PC-3 (cell line): ENCODE measurements at regions not wholly inside any gene's neighbourhood (a gene's known extent, or its start where the extent isn't known, plus 50 kb on each side); places are given as distances from the start of the nearest gene placed in this dataset.

Source experiments
- ATAC-seq: fragments of 200-7000 bp; cut with Tn5 transposase; 2 replicates; pipeline ENCODE4 v1.9.1; 2020; ENCODE audit warnings: mild to moderate bottlenecking, moderate library complexity
- BruUV-seq: library from RNA; stranded (reverse); fragments of 400-500 nt; replicated peaks from 2 replicates; lab custom pipeline; 2021; lab: Mats Ljungman, UMichigan
- CTCF ChIA-PET: fragments of 300-600 bp; sonication (Branson Sonifier 250); formaldehyde crosslinking; loops from one replicate; lab custom pipeline; 2022; ENCODE audit warnings: antibody characterized with exemption; lab: Charles Lee
- POLR2A ChIA-PET: fragments of 300-600 bp; sonication (Branson Sonifier 250); formaldehyde crosslinking; loops from one replicate; lab custom pipeline; 2022; ENCODE audit warnings: antibody characterized with exemption; ENCODE audit not compliant: unreplicated experiment; lab: Charles Lee
- DNase-seq: peaks from one replicate; pipeline ENCODE4 v3.0.0-alpha.2; 2015
- H2AFZ ChIP-seq: fragments of 300-600 bp; sonication (generic); 2 replicates; pipeline ENCODE4 v1.6.0; 2016; ENCODE audit warnings: antibody characterized with exemption, low read length
- H3F3A ChIP-seq: fragments of 300-600 bp; sonication (generic); one replicate; pipeline ENCODE4 v1.6.0; 2017; ENCODE audit warnings: antibody characterized with exemption, low read length, control low read depth, mild to moderate bottlenecking; ENCODE audit not compliant: unreplicated experiment
- H3K27ac ChIP-seq: fragments of 300-600 bp; sonication (generic); 2 replicates; pipeline ENCODE4 v1.5.1; 2016; ENCODE audit warnings: mild to moderate bottlenecking, low read length
- H3K27me3 ChIP-seq: fragments of 300-600 bp; sonication (generic); 2 replicates; pipeline ENCODE4 v1.6.1; 2016; ENCODE audit warnings: low read length, mixed read lengths
- H3K36me3 ChIP-seq: fragments of 300-600 bp; sonication (generic); 2 replicates; pipeline ENCODE4 v1.6.1; 2016; ENCODE audit warnings: low read depth, mixed run types, low read length, mixed read lengths
- H3K4me1 ChIP-seq: fragments of 300-600 bp; sonication (generic); 2 replicates; pipeline ENCODE4 v1.5.1; 2016; ENCODE audit warnings: low read length; ENCODE audit not compliant: insufficient read depth
- H3K4me2 ChIP-seq: fragments of 300-600 bp; sonication (generic); 2 replicates; pipeline ENCODE4 v1.6.0; 2016; ENCODE audit warnings: low read length
- H3K4me3 ChIP-seq: fragments of 300-600 bp; sonication (generic); 2 replicates; pipeline ENCODE4 v1.5.1; 2016; ENCODE audit warnings: mild to moderate bottlenecking, low read length, mixed read lengths
- H3K79me2 ChIP-seq: fragments of 300-600 bp; sonication (generic); 2 replicates; pipeline ENCODE4 v1.6.1; 2017; ENCODE audit warnings: low read length, mixed read lengths
- H3K9ac ChIP-seq: fragments of 300-600 bp; sonication (generic); 2 replicates; pipeline ENCODE4 v1.6.0; 2016; ENCODE audit warnings: mild to moderate bottlenecking, low read length
- H3K9me2 ChIP-seq: fragments of 300-600 bp; sonication (generic); replicated peaks from 2 replicates; pipeline ENCODE4 v1.6.1; 2016; ENCODE audit warnings: mixed run types, low read length, mixed read lengths
- H3K9me3 ChIP-seq: fragments of 300-600 bp; sonication (generic); 2 replicates; pipeline ENCODE4 v1.6.1; 2016; ENCODE audit warnings: low read length, mixed read lengths
- H4K20me1 ChIP-seq: fragments of 300-600 bp; sonication (generic); 2 replicates; pipeline ENCODE4 v1.6.1; 2016; ENCODE audit warnings: low read length, mixed read lengths
- CTCF ChIP-seq: fragments of 300-600 bp; sonication (generic); conservative IDR thresholded peaks from 2 replicates; pipeline ENCODE4 v1.5.1; 2017; ENCODE audit warnings: antibody characterized with exemption, low read depth, mild to moderate bottlenecking, low read length
- EZH2 ChIP-seq: fragments of 300-600 bp; sonication (generic); IDR thresholded peaks from one replicate; pipeline ENCODE4 v1.6.1; 2017; ENCODE audit warnings: antibody characterized with exemption, mild to moderate bottlenecking, low read length; ENCODE audit not compliant: unreplicated experiment
- EZH2phosphoT487 ChIP-seq: fragments of 300-600 bp; sonication (generic); IDR thresholded peaks from 2 replicates; pipeline ENCODE4 v1.6.1; 2018; ENCODE audit warnings: mild to moderate bottlenecking, antibody characterized with exemption, low read length, borderline replicate concordance
- intact Hi-C: fragments of 100-400 bp; cut with micrococcal nuclease; formaldehyde crosslinking; loops from 2 replicates; pipeline ENCODE4 v1.9.0; 2023

GRCh38 chr10:9635691-9636090 lies 1382.0 kb upstream of the CELF2 start:
- Histone ChIP-seq H4K20me1 (no peaks in the 10 kb centered on the region), H3F3A (no peaks in the 10 kb centered on the region), H3K9me2 (no peaks in the 10 kb centered on the region), H3K9me3 (no peaks in the 10 kb centered on the region), H3K79me2 (no peaks in the 10 kb centered on the region), H3K27ac (no peak overlapping the region), H3K36me3 (no peaks in the 10 kb centered on the region), H3K4me3 (no peak overlapping the region), H2AFZ (no peak overlapping the region), H3K9ac (no peak overlapping the region), H3K4me1 (no peaks in the 10 kb centered on the region), H3K4me2 (no peak overlapping the region), H3K27me3 (no peaks in the 10 kb centered on the region)
- no TSS peak for BruUV-seq
- ChIA-PET CTCF (no interaction called here), POLR2A (no interaction called here)
- ATAC-seq: no peak
- no peak for TF ChIP-seq EZH2
- DNase-seq: no peak
- intact Hi-C loops: no loop called here

GRCh38 chr10:9636216-9636615 lies 1381.5 kb upstream of the CELF2 start:
- POLR2A ChIA-PET: no interaction called here
- H3K9ac ChIP-seq: no peak overlapping the region
- H3K4me1 ChIP-seq: no peaks in the 10 kb centered on the region
- H3K9me3 ChIP-seq: no peaks in the 10 kb centered on the region
- no peaks in the 10 kb centered on the region for H3K79me2 ChIP-seq
- no peak for DNase-seq
- BruUV-seq: no TSS peak
- H3K9me2 ChIP-seq: no peaks in the 10 kb centered on the region
- H3K27me3 ChIP-seq: no peaks in the 10 kb centered on the region
- H3K27ac ChIP-seq: no peak overlapping the region
- no peak overlapping the region for H2AFZ ChIP-seq
- intact Hi-C loops: no loop called here
- no peaks in the 10 kb centered on the region for H3K36me3 ChIP-seq
- CTCF ChIA-PET: no interaction called here
- H4K20me1 ChIP-seq: no peaks in the 10 kb centered on the region
- no peak for ATAC-seq
- H3K4me3 ChIP-seq: no peak overlapping the region
- no peak for TF ChIP-seq EZH2phosphoT487
- TF ChIP-seq CTCF: no peak
- no peak for TF ChIP-seq EZH2
- no peak overlapping the region for H3K4me2 ChIP-seq
- no peaks in the 10 kb centered on the region for H3F3A ChIP-seq

GRCh38 chr10:9643782-9644181 lies 1373.9 kb upstream of the CELF2 start:
- Histone ChIP-seq H2AFZ (no peak overlapping the region), H3K79me2 (no peaks in the 10 kb centered on the region), H3K4me2 (no peak overlapping the region), H3K27me3 (no peaks in the 10 kb centered on the region), H3K9me2 (no peaks in the 10 kb centered on the region), H3K4me1 (no peaks in the 10 kb centered on the region), H3K9ac (no peak overlapping the region), H3K9me3 (no peaks in the 10 kb centered on the region), H3K4me3 (no peak overlapping the region), H4K20me1 (no peaks in the 10 kb centered on the region), H3K27ac (no peak overlapping the region), H3K36me3 (no peaks in the 10 kb centered on the region), H3F3A (no peaks in the 10 kb centered on the region)
- no TSS peak for BruUV-seq
- ChIA-PET POLR2A (no interaction called here), CTCF (no interaction called here)
- ATAC-seq (no peak), DNase-seq (no peak)
- no peak for TF ChIP-seq EZH2
- TF ChIP-seq CTCF: no peak
- intact Hi-C loops: no loop called here
